ENCODE measurements at regions not wholly inside any gene's neighbourhood (a gene's known extent, or its start where the extent isn't known, plus 50 kb on each side); places are given as distances from the start of the nearest gene placed in this dataset.

- DNase-seq (ENCODE audit: low read depth in 2 of 2) = no peak
Observed at GRCh38 chr4:123497340-123497739, 100.7 kb downstream of the SPRY1 start.

- no peak for DNase-seq (ENCODE audit: low read depth in 2 of 2)
Observed at GRCh38 chr4:123501733-123502132, 105.1 kb downstream of the SPRY1 start.

GRCh38 chr4:123503698-123504363 lies 107.2 kb downstream of the SPRY1 start:
- no peak for DNase-seq (ENCODE audit: low read depth in 2 of 2)

GRCh38 chr4:123505095-123506010 lies 108.8 kb downstream of the SPRY1 start:
- DNase-seq (ENCODE audit: low read depth in 2 of 2) = no peak

GRCh38 chr4:123506011-123506695 lies 109.6 kb downstream of the SPRY1 start:
- no peak for DNase-seq (ENCODE audit: low read depth in 2 of 2)

GRCh38 chr4:123507376-123507775 lies 110.8 kb downstream of the SPRY1 start:
- DNase-seq (ENCODE audit: low read depth in 2 of 2) = no peak

- no peak for DNase-seq (ENCODE audit: low read depth in 2 of 2)
Observed at GRCh38 chr4:123510221-123510620, 113.6 kb downstream of the SPRY1 start.

- DNase-seq (ENCODE audit: low read depth in 2 of 2) = no peak
Observed at GRCh38 chr4:123510659-123511058, 114.1 kb downstream of the SPRY1 start.

- DNase-seq (ENCODE audit: low read depth in 2 of 2) = no peak
Observed at GRCh38 chr4:123516576-123516975, 120.0 kb downstream of the SPRY1 start.

- DNase-seq (ENCODE audit: low read depth in 2 of 2) = no peak
Observed at GRCh38 chr4:123517176-123517575, 120.6 kb downstream of the SPRY1 start.

- DNase-seq (ENCODE audit: low read depth in 2 of 2) = no peak
Observed at GRCh38 chr4:123517971-123518370, 121.4 kb downstream of the SPRY1 start.

GRCh38 chr4:123520325-123520724 lies 123.7 kb downstream of the SPRY1 start:
- no peak for DNase-seq (ENCODE audit: low read depth in 2 of 2)

- DNase-seq (ENCODE audit: low read depth in 2 of 2) = no peak
Observed at GRCh38 chr4:123522081-123522480, 125.5 kb downstream of the SPRY1 start.

GRCh38 chr4:123522646-123523045 lies 126.1 kb downstream of the SPRY1 start:
- DNase-seq (ENCODE audit: low read depth in 2 of 2) = no peak

- no peak for DNase-seq (ENCODE audit: low read depth in 2 of 2)
Observed at GRCh38 chr4:123524958-123525628, 128.5 kb downstream of the SPRY1 start.

- DNase-seq (ENCODE audit: low read depth in 2 of 2) = no peak
Observed at GRCh38 chr4:123526511-123526910, 129.9 kb downstream of the SPRY1 start.

- DNase-seq (ENCODE audit: low read depth in 2 of 2) = no peak
Observed at GRCh38 chr4:123528501-123529277, 132.1 kb downstream of the SPRY1 start.

- DNase-seq (ENCODE audit: low read depth in 2 of 2) = no peak
Observed at GRCh38 chr4:123529278-123529568, 132.6 kb downstream of the SPRY1 start.

- no peak for DNase-seq (ENCODE audit: low read depth in 2 of 2)
Observed at GRCh38 chr4:123530357-123530756, 133.8 kb downstream of the SPRY1 start.

- no peak for DNase-seq (ENCODE audit: low read depth in 2 of 2)
Observed at GRCh38 chr4:123535037-123535748, 138.6 kb downstream of the SPRY1 start.

GRCh38 chr4:123536225-123536624 lies 139.6 kb downstream of the SPRY1 start:
- DNase-seq (ENCODE audit: low read depth in 2 of 2) = no peak
